ENCODE measurements at regions not wholly inside any gene's neighbourhood (a gene's known extent, or its start where the extent isn't known, plus 50 kb on each side); places are given as distances from the start of the nearest gene placed in this dataset.

- intact Hi-C loops (cut with DNase I), result no loop called here
- ATAC-seq (no peak), DNase-seq (ENCODE audit: missing footprints) (no peak)
Observed at GRCh38 chr5:3080366-3080765, 328.9 kb upstream of the IRX2 start.

GRCh38 chr5:3077684-3078083 lies 326.2 kb upstream of the IRX2 start:
- no peak for ATAC-seq
- DNase-seq (ENCODE audit: missing footprints), result no peak
- intact Hi-C loops (cut with DNase I), result no loop called here

- ATAC-seq, result no peak
- intact Hi-C loops (cut with DNase I), result no loop called here
- DNase-seq (ENCODE audit: missing footprints), result no peak
Observed at GRCh38 chr5:3075309-3075708, 323.8 kb upstream of the IRX2 start.

GRCh38 chr5:3068401-3068800 lies 316.9 kb upstream of the IRX2 start:
- ATAC-seq, result no peak
- intact Hi-C loops (cut with DNase I), result no loop called here
- DNase-seq (ENCODE audit: missing footprints), result no peak

GRCh38 chr5:3060283-3060682 lies 308.8 kb upstream of the IRX2 start:
- ATAC-seq (no peak), DNase-seq (ENCODE audit: missing footprints) (no peak)
- intact Hi-C loops (cut with DNase I), result no loop called here

GRCh38 chr5:3059488-3059887 lies 308.0 kb upstream of the IRX2 start:
- intact Hi-C loops (cut with DNase I), result no loop called here
- ATAC-seq, result no peak
- DNase-seq (ENCODE audit: missing footprints), result no peak

- ATAC-seq (no peak), DNase-seq (ENCODE audit: missing footprints) (no peak)
- intact Hi-C loops (cut with DNase I), result no loop called here
Observed at GRCh38 chr5:3058942-3059341, 307.5 kb upstream of the IRX2 start.

GRCh38 chr5:3056866-3057265 lies 305.4 kb upstream of the IRX2 start:
- ATAC-seq (no peak), DNase-seq (ENCODE audit: missing footprints) (no peak)
- intact Hi-C loops (cut with DNase I), result no loop called here

- ATAC-seq (no peak), DNase-seq (ENCODE audit: missing footprints) (no peak)
- intact Hi-C loops (cut with DNase I), result no loop called here
Observed at GRCh38 chr5:3051400-3051799, 299.9 kb upstream of the IRX2 start.

- no peak for ATAC-seq
- intact Hi-C loops (cut with DNase I), result no loop called here
- DNase-seq (ENCODE audit: missing footprints), result no peak
Observed at GRCh38 chr5:3050863-3051262, 299.4 kb upstream of the IRX2 start.

GRCh38 chr5:3049261-3049660 lies 297.8 kb upstream of the IRX2 start:
- intact Hi-C loops (cut with DNase I), result no loop called here
- no peak for ATAC-seq
- no peak for DNase-seq (ENCODE audit: missing footprints)

- ATAC-seq, result no peak
- no peak for DNase-seq (ENCODE audit: missing footprints)
- intact Hi-C loops (cut with DNase I), result no loop called here
Observed at GRCh38 chr5:3047212-3047774, 295.8 kb upstream of the IRX2 start.

- DNase-seq (ENCODE audit: missing footprints) (no peak), ATAC-seq (no peak)
- intact Hi-C loops (cut with DNase I), result no loop called here
Observed at GRCh38 chr5:3043600-3043999, 292.1 kb upstream of the IRX2 start.

GRCh38 chr5:3041001-3041400 lies 289.5 kb upstream of the IRX2 start:
- intact Hi-C loops (cut with DNase I), result no loop called here

GRCh38 chr5:3036041-3036788 lies 284.7 kb upstream of the IRX2 start:
- no peak for ATAC-seq
- intact Hi-C loops (cut with DNase I), result no loop called here
- no peak for DNase-seq (ENCODE audit: missing footprints)

More at GRCh38 chr5:3041001-3041400, 289.5 kb upstream of the IRX2 start:
- DNase-seq (ENCODE audit: missing footprints) (no peak), ATAC-seq (no peak)

- no peak for ATAC-seq
- intact Hi-C loops (cut with DNase I), result no loop called here
- no peak for DNase-seq (ENCODE audit: missing footprints)
Observed at GRCh38 chr5:3035452-3035851, 284.0 kb upstream of the IRX2 start.

- intact Hi-C loops (cut with DNase I), result no loop called here
- ATAC-seq (no peak), DNase-seq (ENCODE audit: missing footprints) (no peak)
Observed at GRCh38 chr5:3034881-3035280, 283.4 kb upstream of the IRX2 start.

GRCh38 chr5:3034449-3034848 lies 283.0 kb upstream of the IRX2 start:
- ATAC-seq (no peak), DNase-seq (ENCODE audit: missing footprints) (no peak)
- intact Hi-C loops (cut with DNase I), result no loop called here

- ATAC-seq (no peak), DNase-seq (ENCODE audit: missing footprints) (no peak)
- intact Hi-C loops (cut with DNase I), result no loop called here
Observed at GRCh38 chr5:3033033-3033755, 281.7 kb upstream of the IRX2 start.

- DNase-seq (ENCODE audit: missing footprints), result no peak
- ATAC-seq, result no peak
- intact Hi-C loops (cut with DNase I), result no loop called here
Observed at GRCh38 chr5:3032513-3032912, 281.0 kb upstream of the IRX2 start.
